ENCODE measurements at regions not wholly inside any gene's neighbourhood (a gene's known extent, or its start where the extent isn't known, plus 50 kb on each side); places are given as distances from the start of the nearest gene placed in this dataset.

DNA sequence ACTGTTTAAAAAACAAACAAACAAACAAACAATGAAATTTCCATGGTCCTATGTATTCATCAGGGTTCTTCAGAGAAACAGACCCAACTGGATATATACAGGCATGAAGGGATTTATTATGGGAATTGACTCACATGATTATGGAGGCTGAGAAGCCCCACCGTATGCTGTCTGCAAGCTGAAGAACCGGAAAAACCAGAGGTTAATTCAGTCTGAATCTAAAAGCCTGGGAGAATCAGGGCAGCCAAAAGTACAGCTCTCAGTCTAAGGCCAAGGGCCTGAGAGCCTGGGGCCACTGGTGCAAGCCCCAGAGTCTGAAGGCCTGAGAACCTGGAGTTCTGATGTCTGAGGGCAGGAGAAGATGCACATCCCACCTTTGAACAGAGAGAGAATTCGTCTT is 163.5 kb downstream of the MDFIC start:
- H3K4me3 ChIP-seq (replicated peaks in 1 of 3; ENCODE audit: insufficient read depth in 1 of 3, low read depth in 1 of 3, low read length in 3 of 3) = no peak overlapping the region
- FAIRE-seq = no peak
- TF ChIP-seq JUN (IDR thresholded peaks at IDR 0.05; ENCODE audit: borderline replicate concordance, insufficient read depth, insufficient read length, low read depth) (no peak), EZH2 (IDR thresholded peaks at IDR 0.05; ENCODE audit: borderline replicate concordance, low read depth, low read length, severe bottlenecking) (no peak), POLR2A (IDR thresholded peaks at IDR 0.05; ENCODE audit: low read depth, low read length) (no peak), FOS (IDR thresholded peaks at IDR 0.05; ENCODE audit: borderline replicate concordance, insufficient read depth, low read length) (no peak), GATA2 (IDR thresholded peaks at IDR 0.05; ENCODE audit: insufficient read depth, insufficient read length, low read depth, low read length) (no peak), MYC (IDR thresholded peaks at IDR 0.05; ENCODE audit: low read depth, low read length) (no peak)
- H3K27me3 ChIP-seq (ENCODE audit: control insufficient read depth in 2 of 2, insufficient read depth in 2 of 2, low read length in 2 of 2) = no peaks in the 10 kb centered on the region
- no TSS peak for BruUV-seq (replicated peaks)
- no peaks in the 10 kb centered on the region for H3K9me1 ChIP-seq (replicated peaks; ENCODE audit: control insufficient read depth, extremely low read depth, insufficient read depth, low read length)
- H3K79me2 ChIP-seq (ENCODE audit: control insufficient read depth, insufficient read depth, low read length) = no peaks in the 10 kb centered on the region
- ChIA-PET CTCF (no interaction called here), POLR2A (no interaction called here)
- H3K27ac ChIP-seq (ENCODE audit: insufficient read depth, low read depth, low read length) = no peak overlapping the region
- dilution Hi-C loops (cut with MboI; ENCODE audit: extremely low pct_ligation_motif_present, low sequenced_read_pairs) = no loop called here
- no peak overlapping the region for H2AFZ ChIP-seq (ENCODE audit: low read depth, low read length)
- H3K4me1 ChIP-seq (ENCODE audit: control insufficient read depth, extremely low read depth, insufficient read depth, low read length) = peaks cover 16% of the 10 kb centered on the region
- DNase-seq (ENCODE audit: low read depth, low spot score) = no peak
- no peaks in the 10 kb centered on the region for H3K36me3 ChIP-seq (ENCODE audit: control insufficient read depth in 2 of 2, extremely low read depth in 1 of 2, insufficient read depth in 2 of 2, low read length in 2 of 2)
- no peak overlapping the region for H3K9ac ChIP-seq (replicated peaks; ENCODE audit: extremely low read depth, insufficient read depth, low read length)
- H4K20me1 ChIP-seq (replicated peaks; ENCODE audit: control insufficient read depth, extremely low read depth, insufficient read depth, low read length) = no peaks in the 10 kb centered on the region
- H3K9me3 ChIP-seq (replicated peaks; ENCODE audit: control insufficient read depth, insufficient read depth, low read length) = no peaks in the 10 kb centered on the region
- H3K4me2 ChIP-seq (ENCODE audit: insufficient read depth, low read length) = no peak overlapping the region
- intact Hi-C loops (cut with micrococcal nuclease) = loop anchor here (5.0 kb wide), 2 partner anchors 52 to 218 kb away; no protein-coding TSS in a partner anchor

DNA sequence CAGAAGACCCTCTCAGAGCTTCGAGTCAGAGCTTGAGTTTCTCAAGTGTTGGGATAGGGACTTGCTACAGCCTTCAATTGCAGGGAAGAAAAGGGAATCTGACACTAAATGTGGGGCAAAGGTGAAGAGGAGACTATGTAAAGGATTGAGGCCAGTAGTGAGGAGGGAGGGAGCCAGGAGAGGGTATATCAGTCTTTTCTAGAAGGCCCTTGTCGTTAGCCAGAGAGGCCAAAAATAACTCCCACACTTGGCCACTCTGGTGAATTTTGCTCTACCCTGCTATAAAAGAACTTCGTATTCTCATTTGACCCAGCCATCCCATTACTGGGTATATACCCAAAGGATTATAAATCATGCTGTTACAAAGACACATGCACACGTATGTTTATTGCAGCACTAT is 162.0 kb downstream of the MDFIC start:
- Histone ChIP-seq H3K4me1 (ENCODE audit: control insufficient read depth, extremely low read depth, insufficient read depth, low read length) (peaks cover 16% of the 10 kb centered on the region), H3K79me2 (ENCODE audit: control insufficient read depth, insufficient read depth, low read length) (no peaks in the 10 kb centered on the region), H3K9me1 (replicated peaks; ENCODE audit: control insufficient read depth, extremely low read depth, insufficient read depth, low read length) (no peaks in the 10 kb centered on the region), H2AFZ (ENCODE audit: low read depth, low read length) (no peak overlapping the region), H3K27me3 (ENCODE audit: control insufficient read depth in 2 of 2, insufficient read depth in 2 of 2, low read length in 2 of 2) (no peaks in the 10 kb centered on the region), H3K9ac (replicated peaks; ENCODE audit: extremely low read depth, insufficient read depth, low read length) (no peak overlapping the region), H3K9me3 (replicated peaks; ENCODE audit: control insufficient read depth, insufficient read depth, low read length) (no peaks in the 10 kb centered on the region), H3K4me3 (replicated peaks in 1 of 3; ENCODE audit: insufficient read depth in 1 of 3, low read depth in 1 of 3, low read length in 3 of 3) (no peak overlapping the region), H3K36me3 (ENCODE audit: control insufficient read depth in 2 of 2, extremely low read depth in 1 of 2, insufficient read depth in 2 of 2, low read length in 2 of 2) (no peaks in the 10 kb centered on the region), H3K27ac (ENCODE audit: insufficient read depth, low read depth, low read length) (no peak overlapping the region), H4K20me1 (replicated peaks; ENCODE audit: control insufficient read depth, extremely low read depth, insufficient read depth, low read length) (no peaks in the 10 kb centered on the region), H3K4me2 (ENCODE audit: insufficient read depth, low read length) (no peak overlapping the region)
- FAIRE-seq = no peak
- dilution Hi-C loops (cut with MboI; ENCODE audit: extremely low pct_ligation_motif_present, low sequenced_read_pairs) = no loop called here
- TF ChIP-seq POLR2AphosphoS5 (IDR thresholded peaks at IDR 0.05; ENCODE audit: insufficient read depth, low read depth, low read length) (no peak), MYC (IDR thresholded peaks at IDR 0.05; ENCODE audit: low read depth, low read length) (no peak)
- DNase-seq (ENCODE audit: low read depth, low spot score) = no peak
- POLR2A ChIA-PET = no interaction called here
- intact Hi-C loops (cut with micrococcal nuclease) = no loop called here
- no TSS peak for BruUV-seq (replicated peaks)
- CTCF ChIA-PET = interaction anchor here (1.2 kb wide), 1 partner anchor 19 kb away, joined by 3 read pairs; no protein-coding TSS in a partner anchor

Data from endothelial cell of umbilical vein (primary cell).